BLaER1 treated with 17β-estradiol and CSF1 and Interleukin-3, amounts not matched to agents 10 nM and 100 nM (cell line): ENCODE measurements at regions not wholly inside any gene's neighbourhood (a gene's known extent, or its start where the extent isn't known, plus 50 kb on each side); places are given as distances from the start of the nearest gene placed in this dataset.
"Not testable (repeated sequence)": the region's sequence is repeated elsewhere in the genome, so short reads cannot be mapped to it uniquely, and the experiment has no call there.

Source experiments
- H3K27ac ChIP-seq, 11 experiments: shearing (Covaris generic); formaldehyde crosslinking; 2 replicates each; pipeline ENCODE4 v1.8.1; 2022
- H3K27me3 ChIP-seq, 11 experiments: shearing (Covaris generic); formaldehyde crosslinking; 2 replicates each; pipeline ENCODE4 v1.8.1; 2022
- H3K36me3 ChIP-seq, 11 experiments: shearing (Covaris generic); formaldehyde crosslinking; 2 replicates each; pipeline ENCODE4 v1.8.1; 2022
- H3K4me1 ChIP-seq, 10 experiments: shearing (Covaris generic); formaldehyde crosslinking; 2 replicates each; pipeline ENCODE4 v1.8.1; 2022
- H3K4me2 ChIP-seq, 11 experiments: shearing (Covaris generic); formaldehyde crosslinking; 2 replicates each; pipeline ENCODE4 v1.8.1; 2022
- H3K4me3 ChIP-seq, 10 experiments: shearing (Covaris generic); formaldehyde crosslinking; 2 replicates each; pipeline ENCODE4 v1.8.1; 2022
- H3K9ac ChIP-seq, 11 experiments: shearing (Covaris generic); formaldehyde crosslinking; 2 replicates each; pipeline ENCODE4 v1.8.1; 2022
- H3K9me3 ChIP-seq, 11 experiments: shearing (Covaris generic); formaldehyde crosslinking; replicated peaks in 1 of 11; 2 replicates each; pipeline ENCODE4 v1.8.1; 2022
- H4K20me1 ChIP-seq, 11 experiments: shearing (Covaris generic); formaldehyde crosslinking; 2 replicates each; pipeline ENCODE4 v1.8.1; 2022
- Cebpa-rat ChIP-seq, 11 experiments: shearing (Covaris generic); IDR thresholded peaks; 2 replicates each; pipeline ENCODE4 v1.8.1; 2022

- H3K36me3 ChIP-seq, result peaks cover 0 to 6% (median 0%) of the 10 kb centered on the region in 11 experiments; a peak in 1 of 22 replicates
- no peak overlapping the region for H3K4me2 ChIP-seq
- H4K20me1 ChIP-seq, result no peaks in the 10 kb centered on the region
- H3K27ac ChIP-seq, result no peak overlapping the region
- H3K27me3 ChIP-seq, result no peaks in the 10 kb centered on the region
- peaks cover 0 to 9% (median 6%) of the 10 kb centered on the region in 10 experiments; a peak in 9 of 20 replicates for H3K4me1 ChIP-seq
- TF ChIP-seq Cebpa-rat (IDR thresholded peaks at IDR 0.05), result no peak
- H3K4me3 ChIP-seq, result no peak overlapping the region
- no peak overlapping the region for H3K9ac ChIP-seq
- H3K9me3 ChIP-seq, result peaks cover 20 to 44% (median 35%) of the 10 kb centered on the region in 11 experiments
These were observed 117.6 kb upstream of the TMEM170B start for GRCh38 chr6:11419763-11420453.

- H3K9me3 ChIP-seq, result peaks cover 20 to 44% (median 35%) of the 10 kb centered on the region in 11 experiments
- no peak overlapping the region for H3K4me2 ChIP-seq
- peaks cover 0 to 6% (median 0%) of the 10 kb centered on the region in 11 experiments; a peak in 1 of 22 replicates for H3K36me3 ChIP-seq
- no peak overlapping the region for H3K9ac ChIP-seq
- no peaks in the 10 kb centered on the region for H3K27me3 ChIP-seq
- H3K4me1 ChIP-seq, result peaks cover 0 to 18% (median 4%) of the 10 kb centered on the region in 10 experiments; a peak in 8 of 20 replicates
- H4K20me1 ChIP-seq, result no peaks in the 10 kb centered on the region
- TF ChIP-seq Cebpa-rat (IDR thresholded peaks at IDR 0.05), result no peak
- H3K4me3 ChIP-seq, result no peak overlapping the region
- no peak overlapping the region for H3K27ac ChIP-seq
These were observed 119.2 kb upstream of the TMEM170B start for GRCh38 chr6:11418290-11418905.

GRCh38 chr6:11416936-11417576 lies 120.5 kb upstream of the TMEM170B start:
- TF ChIP-seq Cebpa-rat (IDR thresholded peaks at IDR 0.05), result no peak
- peaks cover 20 to 44% (median 35%) of the 10 kb centered on the region in 11 experiments for H3K9me3 ChIP-seq
- no peak overlapping the region for H3K4me3 ChIP-seq
- H3K36me3 ChIP-seq, result peaks cover 0 to 6% (median 0%) of the 10 kb centered on the region in 11 experiments; a peak in 1 of 22 replicates
- no peaks in the 10 kb centered on the region for H3K27me3 ChIP-seq
- H4K20me1 ChIP-seq, result no peaks in the 10 kb centered on the region
- H3K9ac ChIP-seq, result no peak overlapping the region
- peaks cover 3 to 31% (median 9%) of the 10 kb centered on the region in 10 experiments; a peak in 18 of 20 replicates for H3K4me1 ChIP-seq
- H3K27ac ChIP-seq, result no peak overlapping the region
- H3K4me2 ChIP-seq, result no peak overlapping the region

GRCh38 chr6:11416099-11416935 lies 121.2 kb upstream of the TMEM170B start:
- H4K20me1 ChIP-seq, H3K4me2 ChIP-seq, H3K9ac ChIP-seq, H3K27ac ChIP-seq, H3K27me3 ChIP-seq, H3K4me3 ChIP-seq, H3K36me3 ChIP-seq: not testable (repeated sequence)
- Histone ChIP-seq H3K4me1 (peaks cover 9 to 39% (median 16%) of the 10 kb centered on the region in 10 experiments; a peak in 19 of 20 replicates), H3K9me3 (peaks cover 20 to 44% (median 35%) of the 10 kb centered on the region in 11 experiments)

GRCh38 chr6:11415557-11415956 lies 122.0 kb upstream of the TMEM170B start:
- Histone ChIP-seq H3K4me1 (peaks cover 13 to 46% (median 21%) of the 10 kb centered on the region in 10 experiments; a peak in 19 of 20 replicates), H3K4me3 (no peak overlapping the region), H3K9ac (no peak overlapping the region), H3K4me2 (no peak overlapping the region), H4K20me1 (no peaks in the 10 kb centered on the region), H3K27me3 (no peaks in the 10 kb centered on the region), H3K9me3 (peaks cover 20 to 39% (median 32%) of the 10 kb centered on the region in 11 experiments), H3K36me3 (peaks cover 0 to 6% (median 0%) of the 10 kb centered on the region in 11 experiments; a peak in 1 of 22 replicates), H3K27ac (no peak overlapping the region)
- no peak for TF ChIP-seq Cebpa-rat (IDR thresholded peaks at IDR 0.05)

GRCh38 chr6:11414176-11414963 lies 123.2 kb upstream of the TMEM170B start:
- Histone ChIP-seq H3K4me2 (peak overlapping the region in 2 of 11 experiments; percentile 60 to 63; a peak in 4 of 22 replicates), H3K36me3 (peaks cover 0 to 6% (median 0%) of the 10 kb centered on the region in 11 experiments; a peak in 1 of 22 replicates), H3K9me3 (peaks cover 20 to 29% (median 26%) of the 10 kb centered on the region in 11 experiments), H4K20me1 (no peaks in the 10 kb centered on the region), H3K27me3 (no peaks in the 10 kb centered on the region), H3K4me3 (no peak overlapping the region), H3K27ac (peak overlapping the region in 4 of 11 experiments; percentile 14 to 89 (median 50); a peak in 6 of 22 replicates), H3K4me1 (peaks cover 13 to 58% (median 22%) of the 10 kb centered on the region in 10 experiments; a peak in 19 of 20 replicates), H3K9ac (no peak overlapping the region)
- TF ChIP-seq Cebpa-rat (IDR thresholded peaks at IDR 0.05), result no peak

GRCh38 chr6:11413728-11414127 lies 123.8 kb upstream of the TMEM170B start:
- Histone ChIP-seq H4K20me1 (no peaks in the 10 kb centered on the region), H3K27ac (peak overlapping the region in 3 of 11 experiments; percentile 68 to 89 (median 80); a peak in 5 of 22 replicates), H3K27me3 (no peaks in the 10 kb centered on the region), H3K4me3 (no peak overlapping the region), H3K4me1 (peaks cover 13 to 64% (median 22%) of the 10 kb centered on the region in 10 experiments; a peak in 19 of 20 replicates), H3K9me3 (peaks cover 20 to 27% (median 22%) of the 10 kb centered on the region in 11 experiments), H3K36me3 (peaks cover 0 to 6% (median 0%) of the 10 kb centered on the region in 11 experiments; a peak in 1 of 22 replicates), H3K4me2 (peak overlapping the region in 6 of 11 experiments; percentile 9 to 89 (median 38); a peak in 9 of 22 replicates), H3K9ac (peak overlapping the region in 3 of 11 experiments; percentile 21 to 63 (median 54); a peak in 3 of 22 replicates)
- no peak for TF ChIP-seq Cebpa-rat (IDR thresholded peaks at IDR 0.05)
